Caki2 (cell line): ENCODE measurements at regions not wholly inside any gene's neighbourhood (a gene's known extent, or its start where the extent isn't known, plus 50 kb on each side); places are given as distances from the start of the nearest gene placed in this dataset.
"Not testable (repeated sequence)": the region's sequence is repeated elsewhere in the genome, so short reads cannot be mapped to it uniquely, and the experiment has no call there.

ENCODE experiments used
- DNase-seq: peaks from one replicate; pipeline ENCODE4 v3.0.0-alpha.2; 2015; ENCODE audit warnings: low read depth
- in situ Hi-C: cut with HindIII; loops from 2 replicates; pipeline ENCODE4 v1.10.0; 2016; ENCODE audit warnings: low sequenced_read_pairs, low pct_unique_long_range_greater_than_20kb, mixed read lengths

- DNase-seq, result no peak
- in situ Hi-C loops, result no loop called here
Observed at GRCh38 chr6:137933696-137934095, 66.6 kb downstream of the TNFAIP3 start.

DNA sequence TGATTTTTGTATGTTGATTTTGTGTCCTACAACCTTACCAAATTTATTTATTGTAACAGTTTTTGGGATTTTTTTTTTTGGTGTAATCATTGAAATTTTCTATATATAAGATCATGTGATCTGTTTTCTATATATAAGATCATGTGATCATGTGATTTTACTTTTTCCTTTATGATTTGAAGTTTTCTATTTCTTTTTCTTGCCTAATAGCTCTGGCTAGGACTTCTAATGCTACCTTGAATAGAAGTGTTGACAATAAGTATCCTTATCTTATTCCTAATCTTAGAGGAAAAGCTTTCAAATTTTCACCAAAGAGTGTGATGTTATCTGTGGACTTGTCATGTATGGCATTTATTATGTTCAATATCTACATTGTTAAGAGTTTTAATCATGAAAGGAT is 69.7 kb downstream of the TNFAIP3 start:
- no peak for DNase-seq
- in situ Hi-C loops, result no loop called here

- no peak for DNase-seq
- in situ Hi-C loops, result no loop called here
Observed at GRCh38 chr6:137937834-137938233, 70.8 kb downstream of the TNFAIP3 start.

DNA sequence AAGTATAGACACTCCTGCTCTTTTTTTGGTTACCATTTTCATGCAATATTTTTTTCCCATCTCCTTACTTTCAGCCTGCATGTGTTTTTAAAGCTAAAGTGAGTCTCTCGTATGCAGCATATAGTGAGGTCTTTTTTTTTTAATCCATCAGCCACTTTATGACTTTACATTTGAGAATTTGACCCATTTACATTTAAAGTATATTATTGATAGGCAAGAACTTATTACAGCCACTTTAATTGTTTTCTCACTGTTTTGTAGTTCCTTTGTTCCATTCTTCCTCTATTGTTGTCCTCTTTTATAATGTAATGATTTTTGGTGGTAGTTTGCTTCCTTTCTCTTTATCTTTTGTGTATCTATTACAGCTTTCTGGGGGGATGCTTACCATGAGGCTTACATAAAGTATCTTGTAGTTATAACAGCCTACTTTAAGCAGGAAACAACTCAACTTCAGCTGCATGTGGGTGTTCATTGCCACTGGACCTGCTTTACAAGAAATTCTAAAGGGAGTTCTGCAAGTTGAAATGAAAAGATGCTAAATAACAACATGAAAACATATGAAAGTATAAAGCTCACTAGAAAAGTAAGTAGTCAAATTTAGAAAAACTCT is 71.8 kb downstream of the TNFAIP3 start:
- in situ Hi-C loops, result no loop called here
- no peak for DNase-seq

GRCh38 chr6:137941995-137942394 is 74.9 kb downstream of the TNFAIP3 start:
- no peak for DNase-seq
- in situ Hi-C loops, result no loop called here

DNA sequence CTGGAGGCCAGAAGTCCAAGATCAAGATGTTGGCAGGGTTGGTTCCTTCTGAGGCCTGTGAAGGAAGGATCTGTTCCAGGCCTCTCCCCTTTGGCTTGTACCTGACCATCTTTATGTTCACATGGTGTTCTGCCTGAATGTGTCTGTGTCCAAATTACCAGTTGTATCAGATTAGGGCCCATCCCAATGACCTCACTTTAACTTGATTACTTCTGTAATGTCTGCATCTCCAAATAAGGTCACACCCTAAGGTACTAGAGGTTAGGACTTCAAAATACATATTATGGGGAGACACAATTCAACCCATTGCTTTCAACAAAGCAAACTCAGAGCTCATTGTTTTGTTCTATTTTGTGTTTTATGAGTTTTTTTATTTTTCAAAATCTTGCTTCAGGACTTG is 75.7 kb downstream of the TNFAIP3 start:
- DNase-seq, result no peak
- in situ Hi-C loops, result no loop called here

- DNase-seq, in situ Hi-C loops: not testable (repeated sequence)
Observed at GRCh38 chr6:137944381-137944780, 77.3 kb downstream of the TNFAIP3 start.

DNA sequence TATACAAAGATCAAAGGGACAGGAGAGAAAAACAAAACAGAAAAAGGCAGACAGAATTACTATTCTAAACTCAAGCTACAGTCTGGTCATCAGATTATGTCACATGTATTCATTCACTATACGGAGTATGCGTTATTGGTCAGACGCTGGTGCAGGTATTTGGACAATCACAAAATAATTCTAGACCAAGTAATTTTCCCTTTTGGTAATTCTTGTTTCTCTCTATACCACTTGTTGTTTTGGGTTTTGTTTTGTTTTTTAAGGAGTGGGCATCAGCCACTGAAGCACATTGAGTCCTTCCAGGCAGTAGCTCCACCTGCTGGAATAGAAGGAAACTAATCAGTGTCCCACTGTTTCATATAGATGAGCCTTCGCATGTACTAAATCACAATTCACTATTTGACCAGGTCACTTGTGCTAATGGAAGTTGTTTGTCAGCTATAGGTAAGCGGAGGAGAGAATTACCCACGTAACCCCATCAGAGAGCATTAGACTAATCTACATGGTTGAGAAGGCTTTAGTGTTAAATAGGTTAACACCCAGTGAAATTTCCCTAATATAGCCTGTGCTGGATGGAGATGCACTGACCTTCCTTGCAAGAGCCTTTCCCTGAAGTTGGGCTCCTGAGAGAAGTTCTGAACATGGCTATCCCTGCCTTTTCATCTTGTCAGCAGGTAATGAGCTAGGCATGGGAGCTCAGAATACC is 77.9 kb downstream of the TNFAIP3 start:
- in situ Hi-C loops, result no loop called here

GRCh38 chr6:137949686-137950390 is 82.8 kb downstream of the TNFAIP3 start:
- no peak for DNase-seq
- in situ Hi-C loops, result no loop called here

More for the DNA sequence above, 77.9 kb downstream of the TNFAIP3 start:
- peak; percentile 32 for DNase-seq

- no peak for DNase-seq
Observed at GRCh38 chr6:137950581-137950980, 83.5 kb downstream of the TNFAIP3 start.

GRCh38 chr6:137951064-137951597 is 84.1 kb downstream of the TNFAIP3 start:
- no peak for DNase-seq
- in situ Hi-C loops, result no loop called here

More at GRCh38 chr6:137950581-137950980, 83.5 kb downstream of the TNFAIP3 start:
- in situ Hi-C loops, result no loop called here

GRCh38 chr6:137952247-137952646 is 85.2 kb downstream of the TNFAIP3 start:
- DNase-seq, result no peak
- in situ Hi-C loops, result no loop called here

DNA sequence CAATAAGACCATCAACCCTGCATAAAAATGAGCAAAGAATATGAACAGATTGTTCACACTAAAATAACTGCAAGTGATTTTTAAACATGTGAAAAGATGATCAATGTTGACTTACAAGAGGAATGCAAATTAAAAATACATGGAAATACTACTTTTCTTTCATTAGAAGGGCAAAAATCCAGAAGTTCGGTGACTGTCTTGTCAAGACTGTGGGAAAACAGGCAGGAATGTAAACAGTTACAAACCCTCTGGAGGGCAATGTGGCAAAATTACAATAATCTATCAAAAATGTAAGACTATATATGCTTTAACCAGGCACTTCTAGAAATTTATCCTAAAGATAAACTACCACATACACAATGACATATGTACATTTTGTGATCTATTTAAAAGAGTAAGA is 86.7 kb downstream of the TNFAIP3 start:
- in situ Hi-C loops, result no loop called here
- DNase-seq, result no peak

DNA sequence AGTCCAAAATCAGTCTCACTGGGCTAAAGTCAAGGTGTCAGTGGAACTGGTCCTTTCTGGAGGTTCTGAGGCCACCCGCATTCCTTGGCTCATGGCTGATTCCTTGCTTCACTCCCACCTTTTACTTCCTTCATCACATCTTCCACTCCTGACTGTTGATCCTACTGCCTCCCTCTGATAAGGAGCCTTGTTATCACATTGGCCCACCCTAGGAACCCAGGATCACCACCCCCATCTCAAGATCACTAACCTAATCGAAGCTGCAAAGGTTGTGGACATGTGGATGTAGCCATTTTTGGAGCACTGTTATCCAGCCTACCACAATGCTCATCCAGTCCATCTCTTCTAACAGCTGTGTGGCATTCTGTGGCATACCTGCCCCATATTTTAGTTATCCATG is 87.2 kb downstream of the TNFAIP3 start:
- in situ Hi-C loops, result no loop called here

DNA sequence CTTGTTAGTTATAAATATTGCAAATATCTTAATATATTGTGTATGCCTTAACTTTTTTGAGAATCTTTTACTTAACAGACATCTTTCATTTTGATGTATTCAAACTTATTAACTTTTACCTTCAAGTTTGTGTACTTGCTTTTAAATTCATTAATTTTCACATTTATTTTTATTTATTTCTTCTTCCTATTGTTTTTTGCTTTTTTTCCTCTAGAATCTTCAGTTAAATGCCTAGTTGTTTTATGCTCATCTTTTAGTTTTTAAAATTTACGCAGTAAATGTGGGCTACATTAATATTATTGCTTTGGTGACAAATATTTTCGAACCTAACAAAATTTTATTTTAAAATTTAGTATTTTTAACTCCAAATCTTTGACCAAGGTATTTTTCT is 89.0 kb downstream of the TNFAIP3 start:
- no peak for DNase-seq
- in situ Hi-C loops, result no loop called here

More for the DNA sequence above, 87.2 kb downstream of the TNFAIP3 start:
- no peak for DNase-seq

DNA sequence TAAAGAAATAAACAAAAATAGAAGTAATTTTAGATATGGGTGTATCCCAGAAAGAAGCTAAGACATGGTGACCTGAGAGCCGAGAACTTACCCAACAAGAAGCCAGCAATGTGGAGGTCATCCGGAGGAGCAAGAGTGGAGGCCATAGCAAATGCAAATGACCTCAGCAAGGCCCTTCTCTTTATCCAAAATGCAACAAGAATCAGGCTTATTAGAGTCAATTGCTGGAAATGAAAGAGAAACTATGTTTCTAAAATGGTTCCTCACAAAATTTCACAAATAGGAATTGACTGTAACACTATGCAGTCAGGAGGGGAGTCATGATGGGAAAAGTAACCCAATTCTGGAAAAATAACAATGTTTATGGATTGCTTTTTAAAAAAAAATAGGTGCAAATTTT is 90.4 kb downstream of the TNFAIP3 start:
- in situ Hi-C loops, result no loop called here
- DNase-seq, result no peak

- in situ Hi-C loops, result no loop called here
- no peak for DNase-seq
Observed at GRCh38 chr6:137958811-137959565, 91.9 kb downstream of the TNFAIP3 start.

- in situ Hi-C loops, result no loop called here
- no peak for DNase-seq
Observed at GRCh38 chr6:137962725-137963124, 95.7 kb downstream of the TNFAIP3 start.

DNA sequence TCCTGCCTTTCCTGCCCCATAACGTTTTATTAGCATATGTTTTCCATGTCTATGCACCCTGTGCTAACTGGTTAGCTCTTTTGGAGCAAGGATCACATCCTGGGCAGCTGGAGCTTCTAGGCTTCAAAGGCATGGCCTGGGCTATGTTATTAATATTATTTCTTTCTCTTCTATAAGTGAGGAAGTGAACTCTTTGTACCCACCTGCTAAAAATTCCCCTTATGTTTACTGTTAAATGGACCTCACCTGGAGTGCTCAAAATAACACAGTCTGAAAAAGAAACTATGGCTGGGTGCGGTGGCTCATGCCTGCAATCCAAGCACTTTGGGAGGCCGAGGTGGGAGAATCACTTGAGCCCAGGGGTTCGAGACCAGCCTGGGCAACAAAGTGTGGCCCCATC is 97.8 kb downstream of the TNFAIP3 start:
- in situ Hi-C loops, result no loop called here
- DNase-seq, result no peak
